ENCODE measurements at regions not wholly inside any gene's neighbourhood (a gene's known extent, or its start where the extent isn't known, plus 50 kb on each side); places are given as distances from the start of the nearest gene placed in this dataset.

- Histone ChIP-seq H3K4me1 (no peaks in the 10 kb centered on the region), H3K9me3 (no peaks in the 10 kb centered on the region), H3K4me3 (no peak overlapping the region), H3K27me3 (ENCODE audit: low read depth) (no peaks in the 10 kb centered on the region), H3K27ac (no peak overlapping the region), H3K36me3 (no peaks in the 10 kb centered on the region)
- intact Hi-C loops (cut with DNase I), result no loop called here
- no peak for ATAC-seq
- no peak for TF ChIP-seq CTCF (IDR thresholded peaks at IDR 0.05)
- DNase-seq, result no peak
These were observed 519.8 kb upstream of the PLXNA2 start for GRCh38 chr1:208763971-208764370.

GRCh38 chr1:208766832-208767231, 522.6 kb upstream of the PLXNA2 start:
- TF ChIP-seq CTCF (IDR thresholded peaks at IDR 0.05), result no peak
- Histone ChIP-seq H3K36me3 (no peaks in the 10 kb centered on the region), H3K27ac (no peak overlapping the region), H3K9me3 (no peaks in the 10 kb centered on the region), H3K4me1 (no peaks in the 10 kb centered on the region), H3K27me3 (ENCODE audit: low read depth) (no peaks in the 10 kb centered on the region), H3K4me3 (no peak overlapping the region)
- DNase-seq (no peak), ATAC-seq (no peak)
- intact Hi-C loops (cut with DNase I), result no loop called here

- Histone ChIP-seq H3K27me3 (ENCODE audit: low read depth) (no peaks in the 10 kb centered on the region), H3K36me3 (no peaks in the 10 kb centered on the region), H3K27ac (no peak overlapping the region), H3K9me3 (no peaks in the 10 kb centered on the region), H3K4me1 (no peaks in the 10 kb centered on the region), H3K4me3 (no peak overlapping the region)
- ATAC-seq, result no peak
- DNase-seq, result no peak
- no peak for TF ChIP-seq CTCF (IDR thresholded peaks at IDR 0.05)
- intact Hi-C loops (cut with DNase I), result no loop called here
These were observed 523.6 kb upstream of the PLXNA2 start for GRCh38 chr1:208767816-208768215.

GRCh38 chr1:208772891-208773290, 528.7 kb upstream of the PLXNA2 start:
- Histone ChIP-seq H3K36me3 (no peaks in the 10 kb centered on the region), H3K4me1 (no peaks in the 10 kb centered on the region), H3K27me3 (ENCODE audit: low read depth) (no peaks in the 10 kb centered on the region), H3K4me3 (no peak overlapping the region), H3K9me3 (no peaks in the 10 kb centered on the region), H3K27ac (no peak overlapping the region)
- ATAC-seq (no peak), DNase-seq (no peak)
- intact Hi-C loops (cut with DNase I), result no loop called here
- no peak for TF ChIP-seq CTCF (IDR thresholded peaks at IDR 0.05)

- Histone ChIP-seq H3K9me3 (no peaks in the 10 kb centered on the region), H3K27ac (no peak overlapping the region), H3K4me1 (no peaks in the 10 kb centered on the region), H3K4me3 (no peak overlapping the region), H3K27me3 (ENCODE audit: low read depth) (no peaks in the 10 kb centered on the region), H3K36me3 (no peaks in the 10 kb centered on the region)
- intact Hi-C loops (cut with DNase I), result no loop called here
- ATAC-seq (no peak), DNase-seq (no peak)
- no peak for TF ChIP-seq CTCF (IDR thresholded peaks at IDR 0.05)
These were observed 531.7 kb upstream of the PLXNA2 start for GRCh38 chr1:208775841-208776240.

- H3K36me3 ChIP-seq, result no peaks in the 10 kb centered on the region
- no peak overlapping the region for H3K27ac ChIP-seq
- ATAC-seq (no peak), DNase-seq (no peak)
- intact Hi-C loops (cut with DNase I), result no loop called here
- no peaks in the 10 kb centered on the region for H3K4me1 ChIP-seq
- TF ChIP-seq CTCF (IDR thresholded peaks at IDR 0.05), result no peak
- H3K27me3 ChIP-seq (ENCODE audit: low read depth), result no peaks in the 10 kb centered on the region
- no peak overlapping the region for H3K4me3 ChIP-seq
- no peaks in the 10 kb centered on the region for H3K9me3 ChIP-seq
These were observed 534.2 kb upstream of the PLXNA2 start for GRCh38 chr1:208778417-208778816.

All from lower lobe of right lung (tissue), 2 donors.